Renal cortex interstitium (tissue), 11 donors: ENCODE measurements at regions not wholly inside any gene's neighbourhood (a gene's known extent, or its start where the extent isn't known, plus 50 kb on each side); places are given as distances from the start of the nearest gene placed in this dataset.
"Not testable (repeated sequence)": the region's sequence is repeated elsewhere in the genome, so short reads cannot be mapped to it uniquely, and the experiment has no call there.

ENCODE experiments used
- DNase-seq, 11 donors: peaks; one replicate each; pipeline ENCODE4 v3.0.0-alpha.2; 2013; ENCODE audit warnings: low read depth in 9 of 11, low spot score in 4 of 11; ENCODE audit errors: extremely low read depth in 1 of 11

- DNase-seq = peak in 2 of 11 donors; percentile 0
Observed at GRCh38 chr7:86407291-86407690, 236.4 kb upstream of the GRM3 start.

GRCh38 chr7:86391813-86392212, 251.9 kb upstream of the GRM3 start:
- DNase-seq = no peak

- DNase-seq = not testable (repeated sequence)
Observed at GRCh38 chr7:86375602-86376001, 268.1 kb upstream of the GRM3 start.

- no peak for DNase-seq
Observed at GRCh38 chr7:86372262-86372661, 271.4 kb upstream of the GRM3 start.

- DNase-seq = no peak
Observed at GRCh38 chr7:86366946-86367345, 276.8 kb upstream of the GRM3 start.

- DNase-seq = not testable (repeated sequence)
Observed at GRCh38 chr7:86340407-86340806, 303.3 kb upstream of the GRM3 start.

- DNase-seq = no peak
Observed at GRCh38 chr7:86339051-86339450, 304.7 kb upstream of the GRM3 start.

GRCh38 chr7:86328801-86329433, 314.8 kb upstream of the GRM3 start:
- no peak for DNase-seq

- no peak for DNase-seq
Observed at GRCh38 chr7:86326847-86327246, 316.9 kb upstream of the GRM3 start.

GRCh38 chr7:86320889-86321288, 322.8 kb upstream of the GRM3 start:
- DNase-seq = peak in 1 of 11 donors; percentile 1

- no peak for DNase-seq
Observed at GRCh38 chr7:86320341-86320740, 323.4 kb upstream of the GRM3 start.

- DNase-seq = no peak
Observed at GRCh38 chr7:86313842-86314241, 329.9 kb upstream of the GRM3 start.

GRCh38 chr7:86301301-86301700, 342.4 kb upstream of the GRM3 start:
- DNase-seq = no peak

- no peak for DNase-seq
Observed at GRCh38 chr7:86295526-86295925, 348.2 kb upstream of the GRM3 start.

GRCh38 chr7:86282014-86282682, 361.6 kb upstream of the GRM3 start:
- DNase-seq = no peak

- no peak for DNase-seq
Observed at GRCh38 chr7:86280150-86280549, 363.6 kb upstream of the GRM3 start.

GRCh38 chr7:86262781-86263180, 380.9 kb upstream of the GRM3 start:
- DNase-seq = no peak

GRCh38 chr7:86257894-86258293, 385.8 kb upstream of the GRM3 start:
- no peak for DNase-seq

- DNase-seq = no peak
Observed at GRCh38 chr7:86252406-86252805, 391.3 kb upstream of the GRM3 start.

- no peak for DNase-seq
Observed at GRCh38 chr7:86248977-86249376, 394.7 kb upstream of the GRM3 start.

- DNase-seq = no peak
Observed at GRCh38 chr7:86243171-86243570, 400.5 kb upstream of the GRM3 start.
